NCI-H2196 (cell line): ENCODE measurements at regions not wholly inside any gene's neighbourhood (a gene's known extent, or its start where the extent isn't known, plus 50 kb on each side); places are given as distances from the start of the nearest gene placed in this dataset.
"Not testable (repeated sequence)": the region's sequence is repeated elsewhere in the genome, so short reads cannot be mapped to it uniquely, and the experiment has no call there.

ENCODE experiments used
- DNase-seq: peaks from one replicate; lab custom pipeline; 2025; ENCODE audit not compliant: unreplicated experiment; lab: John Stamatoyannopoulos, UW

GRCh38 chr12:68387338-68387737, 55.2 kb upstream of the MDM1 start:
- no peak for DNase-seq

GRCh38 chr12:68389305-68389704, 57.1 kb upstream of the MDM1 start:
- DNase-seq = no peak

- DNase-seq = no peak
Measured at GRCh38 chr12:68391937-68392336, 59.8 kb upstream of the MDM1 start.

GRCh38 chr12:68392376-68392775, 60.2 kb upstream of the MDM1 start:
- DNase-seq = no peak

GRCh38 chr12:68393417-68393816, 61.3 kb upstream of the MDM1 start:
- no peak for DNase-seq

- no peak for DNase-seq
Measured at GRCh38 chr12:68397566-68398158, 65.5 kb upstream of the MDM1 start.

- DNase-seq = not testable (repeated sequence)
Measured at GRCh38 chr12:68398689-68399088, 66.5 kb upstream of the MDM1 start.

- peak; percentile 53 for DNase-seq
Measured at GRCh38 chr12:68400226-68400829, 68.2 kb upstream of the MDM1 start.

- DNase-seq = no peak
Measured at GRCh38 chr12:68402422-68402821, 70.3 kb upstream of the MDM1 start.

GRCh38 chr12:68403296-68403695, 71.1 kb upstream of the MDM1 start:
- no peak for DNase-seq

- DNase-seq = no peak
Measured at GRCh38 chr12:68403711-68404110, 71.5 kb upstream of the MDM1 start.

GRCh38 chr12:68405343-68405781, 73.2 kb upstream of the MDM1 start:
- DNase-seq = no peak

- peak; percentile 81 for DNase-seq
Measured at GRCh38 chr12:68406134-68406576, 74.0 kb upstream of the MDM1 start.

- DNase-seq = no peak
Measured at GRCh38 chr12:68406911-68407310, 74.7 kb upstream of the MDM1 start.

- no peak for DNase-seq
Measured at GRCh38 chr12:68410018-68410660, 78.0 kb upstream of the MDM1 start.

GRCh38 chr12:68411371-68411770, 79.2 kb upstream of the MDM1 start:
- DNase-seq = no peak

GRCh38 chr12:68414988-68415387, 82.8 kb upstream of the MDM1 start:
- no peak for DNase-seq

GRCh38 chr12:68416350-68416749, 84.2 kb upstream of the MDM1 start:
- no peak for DNase-seq

GRCh38 chr12:68416826-68417225, 84.7 kb upstream of the MDM1 start:
- DNase-seq = no peak

- no peak for DNase-seq
Measured at GRCh38 chr12:68418137-68418460, 85.9 kb upstream of the MDM1 start.

- no peak for DNase-seq
Measured at GRCh38 chr12:68420225-68421010, 88.3 kb upstream of the MDM1 start.

GRCh38 chr12:68422159-68422558, 90.0 kb upstream of the MDM1 start:
- DNase-seq = no peak
